Adrenal gland (tissue), 9 donors: ENCODE measurements at regions not wholly inside any gene's neighbourhood (a gene's known extent, or its start where the extent isn't known, plus 50 kb on each side); places are given as distances from the start of the nearest gene placed in this dataset.

Experiments
- DNase-seq, 7 donors: peaks; one replicate each; pipeline ENCODE4 v3.0.0-alpha.2; 2019 to 2020
- H3K27ac ChIP-seq, 5 donors: fragments of 200-600 bp; sonication (generic) in 4 of 5; 1 replicate in 3 of 5; 2 replicates in 2 of 5; pipeline versions ENCODE4 v1.5.1 to v1.8.0; 2016 to 2020; ENCODE audit warnings: mild to moderate bottlenecking in 1 of 5
- H3K27me3 ChIP-seq: fragments of 200-600 bp; 2 replicates; pipeline ENCODE4 v1.8.0; 2021
- H3K36me3 ChIP-seq, 2 donors: fragments of 200-600 bp; replicated peaks in 1 of 2; 1 replicate in 1 of 2; 2 replicates in 1 of 2; pipeline versions ENCODE4 v1.5.1 to v1.8.0; 2018 to 2022
- H3K4me1 ChIP-seq, 2 donors: fragments of 200-600 bp; replicated peaks in 1 of 2; 1 replicate in 1 of 2; 2 replicates in 1 of 2; pipeline versions ENCODE4 v1.5.1 to v1.8.0; 2018 to 2021
- H3K4me3 ChIP-seq, 4 donors: fragments of 200-600 bp; sonication (generic) in 3 of 4; one replicate each; pipeline ENCODE4 v1.5.1; 2016 to 2018
- H3K9me3 ChIP-seq, 3 donors: fragments of 200-600 bp; sonication (generic) in 1 of 3; replicated peaks in 1 of 3; 1 replicate in 2 of 3; 2 replicates in 1 of 3; pipeline versions ENCODE4 v1.5.1 to v1.8.0; 2016 to 2021
- CTCF ChIP-seq, 6 experiments: fragments of 450-650 bp in 4 of 6; fragments of 200-600 bp in 2 of 6; sonication (generic) in 1 of 6; IDR thresholded peaks; 1 replicate in 5 of 6; 2 replicates in 1 of 6; pipeline versions ENCODE4 v1.5.1 to v1.8.0; 2016 to 2021; ENCODE audit warnings: antibody characterized with exemption in 6 of 6, mild to moderate bottlenecking in 2 of 6, moderate library complexity in 1 of 6
- POLR2A ChIP-seq, 2 donors: fragments of 450-650 bp; IDR thresholded peaks; one replicate each; pipeline ENCODE4 v1.6.1; 2017; ENCODE audit warnings: antibody characterized with exemption in 2 of 2, mild to moderate bottlenecking in 2 of 2, moderate library complexity in 1 of 2
- WGBS, 4 donors: extraction: QIAGEN DNeasy Blood & Tissue Kit in 2 of 4; methylation state at CpG; one replicate each; pipeline versions ENCODE4 v1.1.5 to v1.1.7; 2013 to 2017; 5-methylcytosine and 5-hydroxymethylcytosine counted together
- intact Hi-C, 2 donors: fragments of 100-400 bp; cut with DNase I; formaldehyde crosslinking; loops; one replicate each; pipeline versions ENCODE4 v1.14.1 to v1.15.0; 2022 to 2023
- donor health status: healthy with polysubstance abuse.
- donor health status: Bipolar disorder and iron deficiency.
- donor health status: DM: yes; HTN: yes; CAD: no.
- donor health status: DM: no; HTN: no; CAD: no.
- donor health status: DM: no; HTN: no; CAD: no.

GRCh38 chr1:234724516-234725176, 114.7 kb upstream of the IRF2BP2 start:
- Histone ChIP-seq H3K27me3 (no peaks in the 10 kb centered on the region), H3K36me3 (no peaks in the 10 kb centered on the region), H3K4me1 (peaks cover 64 to 78% of the 10 kb centered on the region in 2 donors), H3K27ac (peak overlapping the region; percentile 93 to 98 (median 97)), H3K9me3 (no peaks in the 10 kb centered on the region), H3K4me3 (peak overlapping the region in 1 of 4 donors; percentile 19)
- intact Hi-C loops: loop anchor here (2.0 to 10.0 kb wide), 7 partner anchors 112 to 358 kb away; partner anchors contain the start of gene IRF2BP2 (in 2 of the 2)
- TF ChIP-seq POLR2A (IDR thresholded peaks at IDR 0.05) (peak in 1 of 2 donors; percentile 45), CTCF (IDR thresholded peaks at IDR 0.05) (no peak)
- DNase-seq: peak; percentile 80 to 92 (median 84)
- 1 to 2% (median 2%) methylated on average over 14 to 16 of the region's 16 CpGs for WGBS, 4 donors

- H3K36me3 ChIP-seq: no peaks in the 10 kb centered on the region
- peak; percentile 77 to 92 (median 88) for DNase-seq
- intact Hi-C loops: loop anchor here (5.0 to 10.0 kb wide), 6 partner anchors 111 to 359 kb away; partner anchors contain the start of gene IRF2BP2 (in 1 of the 2)
- peak overlapping the region; percentile 93 to 98 (median 97) for H3K27ac ChIP-seq
- WGBS, 4 donors: 16 to 30% (median 18%) methylated on average over 17 to 26 of the region's 26 CpGs
- H3K4me3 ChIP-seq: peak overlapping the region in 1 of 4 donors; percentile 4
- H3K27me3 ChIP-seq: no peaks in the 10 kb centered on the region
- H3K4me1 ChIP-seq: peaks cover 73 to 92% of the 10 kb centered on the region in 2 donors
- peak in 1 of 2 donors; percentile 67 for TF ChIP-seq POLR2A (IDR thresholded peaks at IDR 0.05)
- TF ChIP-seq CTCF (IDR thresholded peaks at IDR 0.05): peak in 1 of 6 experiments; percentile 11
- no peaks in the 10 kb centered on the region for H3K9me3 ChIP-seq
Observed at GRCh38 chr1:234722904-234723720, 113.1 kb upstream of the IRF2BP2 start.

GRCh38 chr1:234722270-234722704, 112.3 kb upstream of the IRF2BP2 start:
- no peak for DNase-seq

More at GRCh38 chr1:234722270-234722704, 112.3 kb upstream of the IRF2BP2 start:
- H3K4me1 ChIP-seq: peaks cover 71 to 94% of the 10 kb centered on the region in 2 donors
- intact Hi-C loops: loop anchor here (5.0 to 10.0 kb wide), 6 partner anchors 110 to 360 kb away; partner anchors contain the start of gene IRF2BP2 (in 1 of the 2)
- H3K9me3 ChIP-seq: no peaks in the 10 kb centered on the region
- no peaks in the 10 kb centered on the region for H3K36me3 ChIP-seq
- peak overlapping the region; percentile 93 to 98 (median 97) for H3K27ac ChIP-seq
- 29 to 43% (median 37%) methylated on average over 9 of the region's 9 CpGs for WGBS, 4 donors
- no peak overlapping the region for H3K4me3 ChIP-seq
- H3K27me3 ChIP-seq: no peaks in the 10 kb centered on the region
- TF ChIP-seq POLR2A (IDR thresholded peaks at IDR 0.05) (no peak), CTCF (IDR thresholded peaks at IDR 0.05) (no peak)
